ENCODE measurements at regions not wholly inside any gene's neighbourhood (a gene's known extent, or its start where the extent isn't known, plus 50 kb on each side); places are given as distances from the start of the nearest gene placed in this dataset.
"Not testable (repeated sequence)": the region's sequence is repeated elsewhere in the genome, so short reads cannot be mapped to it uniquely, and the experiment has no call there.

GRCh38 chr6:105860927-105861326 lies 225.2 kb upstream of the PRDM1 start:
- not testable (repeated sequence) for TF ChIP-seq CTCF (IDR thresholded peaks at IDR 0.05; ENCODE audit: low read depth, low read length); EZH2phosphoT487 (IDR thresholded peaks at IDR 0.05; ENCODE audit: low read depth)
